GM21825 (cell line): ENCODE measurements at regions not wholly inside any gene's neighbourhood (a gene's known extent, or its start where the extent isn't known, plus 50 kb on each side); places are given as distances from the start of the nearest gene placed in this dataset.
"Not testable (repeated sequence)": the region's sequence is repeated elsewhere in the genome, so short reads cannot be mapped to it uniquely, and the experiment has no call there.

ENCODE experiments used
- ATAC-seq: cut with Tn5 transposase; IDR thresholded peaks from one replicate; pipeline ENCODE4 v1.9.1; 2021; ENCODE audit warnings: mild to moderate bottlenecking, moderate library complexity; ENCODE audit not compliant: unreplicated experiment

GRCh38 chr5:8693341-8693844, 824.4 kb downstream of the MTRR start:
- ATAC-seq: no peak

- ATAC-seq: no peak
These were observed 825.6 kb downstream of the MTRR start for GRCh38 chr5:8694545-8694944.

GRCh38 chr5:8695902-8696845, 827.2 kb downstream of the MTRR start:
- no peak for ATAC-seq

- ATAC-seq: no peak
These were observed 831.3 kb downstream of the MTRR start for GRCh38 chr5:8700222-8700621.

- ATAC-seq: no peak
These were observed 831.7 kb downstream of the MTRR start for GRCh38 chr5:8700671-8701070.

GRCh38 chr5:8701251-8701650, 832.3 kb downstream of the MTRR start:
- ATAC-seq: no peak

- no peak for ATAC-seq
These were observed 835.4 kb downstream of the SEMA5A start for GRCh38 chr5:8710426-8710930.

- ATAC-seq: no peak
These were observed 831.7 kb downstream of the SEMA5A start for GRCh38 chr5:8714198-8714597.

GRCh38 chr5:8714861-8715260, 831.0 kb downstream of the SEMA5A start:
- ATAC-seq: no peak

- no peak for ATAC-seq
These were observed 826.1 kb downstream of the SEMA5A start for GRCh38 chr5:8719796-8720195.

- no peak for ATAC-seq
These were observed 825.4 kb downstream of the SEMA5A start for GRCh38 chr5:8720506-8720905.

- no peak for ATAC-seq
These were observed 824.3 kb downstream of the SEMA5A start for GRCh38 chr5:8721536-8721935.

GRCh38 chr5:8726383-8727036, 819.4 kb downstream of the SEMA5A start:
- ATAC-seq: no peak

- ATAC-seq: no peak
These were observed 818.5 kb downstream of the SEMA5A start for GRCh38 chr5:8727396-8727795.

- no peak for ATAC-seq
These were observed 816.4 kb downstream of the SEMA5A start for GRCh38 chr5:8729437-8729836.

- ATAC-seq: no peak
These were observed 815.7 kb downstream of the SEMA5A start for GRCh38 chr5:8730194-8730593.

- ATAC-seq: not testable (repeated sequence)
These were observed 814.8 kb downstream of the SEMA5A start for GRCh38 chr5:8731110-8731509.

GRCh38 chr5:8740595-8740994, 805.3 kb downstream of the SEMA5A start:
- ATAC-seq: no peak

GRCh38 chr5:8749556-8749955, 796.3 kb downstream of the SEMA5A start:
- no peak for ATAC-seq

- no peak for ATAC-seq
These were observed 795.8 kb downstream of the SEMA5A start for GRCh38 chr5:8750100-8750499.

GRCh38 chr5:8751971-8752370, 793.9 kb downstream of the SEMA5A start:
- ATAC-seq: no peak

GRCh38 chr5:8752595-8752994, 793.3 kb downstream of the SEMA5A start:
- no peak for ATAC-seq
